ENCODE measurements at regions not wholly inside any gene's neighbourhood (a gene's known extent, or its start where the extent isn't known, plus 50 kb on each side); places are given as distances from the start of the nearest gene placed in this dataset.

- H3K27ac Mint-ChIP-seq = no peak overlapping the region
- WGBS (ENCODE audit: insufficient coverage) = 83% methylated on average over 1 of the region's 3 CpGs
- no peak for DNase-seq
- Histone ChIP-seq H3K27ac (ENCODE audit: low read depth in 1 of 2, low read length in 2 of 2) (no peak overlapping the region), H3K36me3 (replicated peaks in 1 of 2; ENCODE audit: control insufficient read depth in 1 of 2, insufficient read depth in 2 of 2, low read length in 2 of 2) (no peaks in the 10 kb centered on the region), H4K20me1 (ENCODE audit: insufficient read depth, low read length) (no peaks in the 10 kb centered on the region), H3K79me2 (ENCODE audit: insufficient read depth, low read length) (no peaks in the 10 kb centered on the region), H3K27me3 (ENCODE audit: control insufficient read depth in 2 of 2, insufficient read depth in 2 of 2, low read length in 2 of 2) (peaks cover 0 to 3% of the 10 kb centered on the region in 2 donors), H3K9ac (ENCODE audit: insufficient read depth, low read length, poor library complexity, severe bottlenecking) (no peak overlapping the region), H3K4me3 (replicated peaks in 1 of 3; ENCODE audit: low read depth in 2 of 3, low read length in 3 of 3) (no peak overlapping the region), H3K4me2 (replicated peaks; ENCODE audit: extremely low read depth, low read length, poor library complexity, severe bottlenecking) (no peak overlapping the region), H3K4me1 (ENCODE audit: control insufficient read depth in 1 of 2, insufficient read depth in 2 of 2, low read length in 2 of 2) (no peaks in the 10 kb centered on the region), H3K9me3 (replicated peaks in 1 of 2; ENCODE audit: control insufficient read depth in 1 of 2, insufficient read depth in 1 of 2, low read length in 2 of 2) (no peaks in the 10 kb centered on the region), H2AFZ (ENCODE audit: insufficient read depth, low read depth, low read length, poor library complexity, severe bottlenecking) (no peak overlapping the region)
- H3K4me3 Mint-ChIP-seq = no peak overlapping the region
- intact Hi-C loops (cut with micrococcal nuclease) = no loop called here
- no peaks in the 10 kb centered on the region for H3K36me3 Mint-ChIP-seq
- peaks cover 3% of the 10 kb centered on the region for H3K4me1 Mint-ChIP-seq
- peaks cover 7 to 16% (median 10%) of the 10 kb centered on the region in 3 donors for H3K27me3 Mint-ChIP-seq (ENCODE audit: low read depth in 3 of 3)
- peaks cover 0 to 3% (median 0%) of the 10 kb centered on the region in 7 donors for H3K9me3 Mint-ChIP-seq
- TF ChIP-seq CTCF (IDR thresholded peaks at IDR 0.05) = no peak
These were observed 281.1 kb downstream of the ZNF516 start for GRCh38 chr18:76213991-76214390.

GRCh38 chr18:76212960-76213359 lies 282.1 kb downstream of the ZNF516 start:
- H3K9me3 ChIP-seq (replicated peaks in 1 of 2; ENCODE audit: control insufficient read depth in 1 of 2, insufficient read depth in 1 of 2, low read length in 2 of 2) = no peaks in the 10 kb centered on the region
- Mint-ChIP-seq H3K4me3 (no peak overlapping the region), H3K36me3 (no peaks in the 10 kb centered on the region), H3K9me3 (peaks cover 0 to 3% (median 0%) of the 10 kb centered on the region in 7 donors), H3K4me1 (peaks cover 4% of the 10 kb centered on the region), H3K27me3 (ENCODE audit: low read depth in 3 of 3) (peaks cover 12 to 22% (median 17%) of the 10 kb centered on the region in 3 donors), H3K27ac (no peak overlapping the region)
- WGBS (ENCODE audit: insufficient coverage) = 6% methylated on average over 2 of the region's 7 CpGs
- intact Hi-C loops (cut with micrococcal nuclease) = no loop called here
- no peak overlapping the region for H3K4me3 ChIP-seq (replicated peaks in 1 of 3; ENCODE audit: low read depth in 2 of 3, low read length in 3 of 3)
- no peaks in the 10 kb centered on the region for H4K20me1 ChIP-seq (ENCODE audit: insufficient read depth, low read length)
- no peak for DNase-seq
- peaks cover 0 to 3% of the 10 kb centered on the region in 2 donors for H3K27me3 ChIP-seq (ENCODE audit: control insufficient read depth in 2 of 2, insufficient read depth in 2 of 2, low read length in 2 of 2)
- H3K9ac ChIP-seq (ENCODE audit: insufficient read depth, low read length, poor library complexity, severe bottlenecking) = no peak overlapping the region
- H3K4me2 ChIP-seq (replicated peaks; ENCODE audit: extremely low read depth, low read length, poor library complexity, severe bottlenecking) = no peak overlapping the region
- no peaks in the 10 kb centered on the region for H3K4me1 ChIP-seq (ENCODE audit: control insufficient read depth in 1 of 2, insufficient read depth in 2 of 2, low read length in 2 of 2)
- no peak overlapping the region for H3K27ac ChIP-seq (ENCODE audit: low read depth in 1 of 2, low read length in 2 of 2)
- no peak for TF ChIP-seq CTCF (IDR thresholded peaks at IDR 0.05)
- H3K79me2 ChIP-seq (ENCODE audit: insufficient read depth, low read length) = no peaks in the 10 kb centered on the region
- H2AFZ ChIP-seq (ENCODE audit: insufficient read depth, low read depth, low read length, poor library complexity, severe bottlenecking) = no peak overlapping the region
- no peaks in the 10 kb centered on the region for H3K36me3 ChIP-seq (replicated peaks in 1 of 2; ENCODE audit: control insufficient read depth in 1 of 2, insufficient read depth in 2 of 2, low read length in 2 of 2)
